SK-N-SH treated with all-trans-retinoic acid at 6 μM for 48 hours (cell line): ENCODE measurements at regions not wholly inside any gene's neighbourhood (a gene's known extent, or its start where the extent isn't known, plus 50 kb on each side); places are given as distances from the start of the nearest gene placed in this dataset.

ENCODE experiments used
- ATAC-seq: fragments of 200-7000 bp; cut with Tn5 transposase; 3 replicates; pipeline ENCODE4 v1.9.1; 2020; ENCODE audit warnings: mild to moderate bottlenecking, moderate library complexity
- ARNTL ChIP-seq: fragments of 450-650 bp; formaldehyde crosslinking; IDR thresholded peaks from 2 replicates; pipeline ENCODE4 v1.5.0; 2020; ENCODE audit warnings: low read depth, mild to moderate bottlenecking, moderate library complexity, borderline replicate concordance
- BACH2 ChIP-seq: fragments of 250-450 bp; sonication (Bioruptor Pico); IDR thresholded peaks from 2 replicates; pipeline ENCODE4 v1.9.0; 2021; ENCODE audit warnings: mild to moderate bottlenecking, borderline replicate concordance
- CSDC2 ChIP-seq: fragments of 250-450 bp; sonication (Bioruptor Pico); IDR thresholded peaks from 2 replicates; pipeline ENCODE4 v1.5.0; 2020; ENCODE audit warnings: mild to moderate bottlenecking, moderate library complexity
- ESRRG ChIP-seq: fragments of 250-450 bp; sonication (Bioruptor Pico); IDR thresholded peaks from 2 replicates; pipeline ENCODE4 v1.6.1; 2021; ENCODE audit warnings: mild to moderate bottlenecking
- GLIS3 ChIP-seq: fragments of 250-450 bp; sonication (Bioruptor Pico); IDR thresholded peaks from 2 replicates; pipeline ENCODE4 v1.5.0; 2020; ENCODE audit warnings: mild to moderate bottlenecking, moderate library complexity
- ISL1 ChIP-seq: fragments of 250-450 bp; sonication (Bioruptor Pico); IDR thresholded peaks from 2 replicates; pipeline ENCODE4 v2.1.2; 2022; ENCODE audit warnings: mild to moderate bottlenecking, moderate library complexity
- OSR1 ChIP-seq: fragments of 250-450 bp; sonication (Bioruptor Pico); IDR thresholded peaks from 2 replicates; pipeline ENCODE4 v1.8.0; 2022; ENCODE audit warnings: moderate library complexity, mild to moderate bottlenecking, inconsistent platforms
- PATZ1 ChIP-seq: fragments of 250-450 bp; sonication (Bioruptor Pico); IDR thresholded peaks from 2 replicates; pipeline ENCODE4 v1.8.0; 2020; ENCODE audit warnings: mild to moderate bottlenecking, moderate library complexity, borderline replicate concordance
- PPARA ChIP-seq: fragments of 250-450 bp; sonication (Bioruptor Pico); IDR thresholded peaks from 2 replicates; pipeline ENCODE4 v1.5.0; 2020; ENCODE audit warnings: mild to moderate bottlenecking, borderline replicate concordance
- RARB ChIP-seq: fragments of 250-450 bp; sonication (Bioruptor Pico); IDR thresholded peaks from 2 replicates; pipeline ENCODE4 v1.8.0; 2021; ENCODE audit warnings: mild to moderate bottlenecking, moderate library complexity
- SNAI2 ChIP-seq: fragments of 250-450 bp; sonication (Bioruptor Pico); IDR thresholded peaks from 2 replicates; pipeline ENCODE4 v1.5.0; 2020; ENCODE audit warnings: mild to moderate bottlenecking, moderate library complexity
- TCF4 ChIP-seq: fragments of 250-450 bp; sonication (Bioruptor Pico); IDR thresholded peaks from 2 replicates; pipeline ENCODE4 v1.8.0; 2021; ENCODE audit warnings: mild to moderate bottlenecking, moderate library complexity, borderline replicate concordance
- TOX ChIP-seq: fragments of 250-450 bp; sonication (Bioruptor Pico); IDR thresholded peaks from 2 replicates; pipeline ENCODE4 v1.8.0; 2021; ENCODE audit warnings: mild to moderate bottlenecking, moderate library complexity, borderline replicate concordance
- TSHZ2 ChIP-seq: fragments of 250-450 bp; sonication (Bioruptor Pico); IDR thresholded peaks from 2 replicates; pipeline ENCODE4 v1.5.0; 2020; ENCODE audit warnings: mild to moderate bottlenecking, moderate library complexity
- ZC3H10 ChIP-seq: fragments of 250-450 bp; sonication (Bioruptor Pico); IDR thresholded peaks from 2 replicates; pipeline ENCODE4 v1.5.1; 2021; ENCODE audit warnings: mild to moderate bottlenecking, moderate library complexity
- ZFP3 ChIP-seq: fragments of 250-450 bp; sonication (Bioruptor Pico); IDR thresholded peaks from 2 replicates; pipeline ENCODE4 v1.5.0; 2020; ENCODE audit warnings: mild to moderate bottlenecking, moderate library complexity
- ZFP30 ChIP-seq: fragments of 450-650 bp; formaldehyde crosslinking; IDR thresholded peaks from 2 replicates; pipeline ENCODE4 v1.5.0; 2022; ENCODE audit warnings: mild to moderate bottlenecking, moderate library complexity
- ZNF565 ChIP-seq: fragments of 450-650 bp; formaldehyde crosslinking; conservative IDR thresholded peaks from 2 replicates; pipeline ENCODE4 v1.5.0; 2020; ENCODE audit warnings: low read depth, mild to moderate bottlenecking, moderate library complexity
- ZNF70 ChIP-seq: fragments of 450-650 bp; formaldehyde crosslinking; IDR thresholded peaks from 2 replicates; pipeline ENCODE4 v1.5.0; 2020; ENCODE audit warnings: mild to moderate bottlenecking, moderate library complexity
- ZNF8 ChIP-seq: fragments of 450-650 bp; formaldehyde crosslinking; IDR thresholded peaks from 2 replicates; pipeline ENCODE4 v1.5.0; 2020; ENCODE audit warnings: mild to moderate bottlenecking, moderate library complexity
- TF ChIP-seq, protein P1 (sequence below): fragments of 250-450 bp; sonication (Bioruptor Pico); IDR thresholded peaks from 2 replicates; pipeline ENCODE4 v1.5.1; 2020; ENCODE audit warnings: low read depth, mild to moderate bottlenecking, moderate library complexity
- TF ChIP-seq, protein P2 (sequence below): fragments of 250-450 bp; sonication (Bioruptor Pico); IDR thresholded peaks from 2 replicates; pipeline ENCODE4 v1.5.1; 2021; ENCODE audit warnings: mild to moderate bottlenecking, moderate library complexity

DNA sequence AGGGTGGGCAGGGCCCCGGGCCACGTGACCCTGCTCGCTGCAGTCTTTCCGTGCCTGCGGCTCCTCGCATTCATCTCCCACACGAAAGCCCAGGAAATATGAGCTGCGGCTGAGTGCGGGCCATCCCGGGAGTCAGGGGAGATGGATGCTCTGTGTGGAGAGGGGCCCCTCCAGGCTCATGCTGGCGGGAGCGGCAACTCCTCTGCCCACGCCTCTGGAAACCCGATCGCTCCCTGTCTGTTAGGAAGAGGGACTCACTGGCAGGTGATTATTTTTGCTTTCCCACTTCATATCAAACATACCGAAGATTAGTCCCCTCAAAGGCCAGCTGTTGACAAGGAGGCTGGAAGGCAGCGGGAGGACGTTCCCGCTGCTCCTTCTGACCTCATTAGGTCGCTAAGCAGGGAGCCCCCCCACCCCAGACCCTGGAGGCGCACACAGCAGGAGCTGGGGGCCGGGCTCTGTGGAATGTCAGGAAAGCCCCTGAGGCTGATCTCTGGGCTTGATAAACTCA is 228.5 kb downstream of the FOXL1 start:
- TF ChIP-seq ZFP3 (CRISPR knock-in tag) (no peak), ESRRG (CRISPR knock-in tag) (no peak), OSR1 (CRISPR knock-in tag) (no peak), ZNF8 (CRISPR knock-in tag) (no peak), ISL1 (CRISPR knock-in tag) (no peak), PPARA (CRISPR knock-in tag) (no peak), TCF4 (CRISPR knock-in tag) (no peak), TSHZ2 (CRISPR knock-in tag) (no peak), ZC3H10 (no peak)
- ATAC-seq, result no peak

- TF ChIP-seq ZFP3 (CRISPR knock-in tag), result no peak
- TF ChIP-seq ZNF8 (CRISPR knock-in tag), result no peak
- no peak for TF ChIP-seq TOX (CRISPR knock-in tag)
- TF ChIP-seq SNAI2, result no peak
- no peak for TF ChIP-seq ISL1 (CRISPR knock-in tag)
- TF ChIP-seq PPARA (CRISPR knock-in tag), result no peak
- no peak for TF ChIP-seq ZFP30 (CRISPR knock-in tag)
- no peak for TF ChIP-seq ESRRG (CRISPR knock-in tag)
- no peak for TF ChIP-seq TSHZ2 (CRISPR knock-in tag)
- no peak for TF ChIP-seq RARB
- TF ChIP-seq ARNTL, result no peak
- TF ChIP-seq, protein P1, sequence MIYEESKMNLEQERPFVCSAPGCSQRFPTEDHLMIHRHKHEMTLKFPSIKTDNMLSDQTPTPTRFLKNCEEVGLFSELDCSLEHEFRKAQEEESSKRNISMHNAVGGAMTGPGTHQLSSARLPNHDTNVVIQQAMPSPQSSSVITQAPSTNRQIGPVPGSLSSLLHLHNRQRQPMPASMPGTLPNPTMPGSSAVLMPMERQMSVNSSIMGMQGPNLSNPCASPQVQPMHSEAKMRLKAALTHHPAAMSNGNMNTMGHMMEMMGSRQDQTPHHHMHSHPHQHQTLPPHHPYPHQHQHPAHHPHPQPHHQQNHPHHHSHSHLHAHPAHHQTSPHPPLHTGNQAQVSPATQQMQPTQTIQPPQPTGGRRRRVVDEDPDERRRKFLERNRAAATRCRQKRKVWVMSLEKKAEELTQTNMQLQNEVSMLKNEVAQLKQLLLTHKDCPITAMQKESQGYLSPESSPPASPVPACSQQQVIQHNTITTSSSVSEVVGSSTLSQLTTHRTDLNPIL (CRISPR knock-in tag), result no peak
- TF ChIP-seq, protein P2, sequence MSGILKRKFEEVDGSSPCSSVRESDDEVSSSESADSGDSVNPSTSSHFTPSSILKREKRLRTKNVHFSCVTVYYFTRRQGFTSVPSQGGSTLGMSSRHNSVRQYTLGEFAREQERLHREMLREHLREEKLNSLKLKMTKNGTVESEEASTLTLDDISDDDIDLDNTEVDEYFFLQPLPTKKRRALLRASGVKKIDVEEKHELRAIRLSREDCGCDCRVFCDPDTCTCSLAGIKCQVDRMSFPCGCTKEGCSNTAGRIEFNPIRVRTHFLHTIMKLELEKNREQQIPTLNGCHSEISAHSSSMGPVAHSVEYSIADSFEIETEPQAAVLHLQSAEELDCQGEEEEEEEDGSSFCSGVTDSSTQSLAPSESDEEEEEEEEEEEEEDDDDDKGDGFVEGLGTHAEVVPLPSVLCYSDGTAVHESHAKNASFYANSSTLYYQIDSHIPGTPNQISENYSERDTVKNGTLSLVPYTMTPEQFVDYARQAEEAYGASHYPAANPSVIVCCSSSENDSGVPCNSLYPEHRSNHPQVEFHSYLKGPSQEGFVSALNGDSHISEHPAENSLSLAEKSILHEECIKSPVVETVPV, result no peak
- no peak for TF ChIP-seq CSDC2 (CRISPR knock-in tag)
- no peak for TF ChIP-seq BACH2 (CRISPR knock-in tag)
- TF ChIP-seq GLIS3 (CRISPR knock-in tag), result no peak
- TF ChIP-seq ZC3H10, result no peak
- TF ChIP-seq OSR1 (CRISPR knock-in tag), result no peak
- ATAC-seq, result no peak
Observed at GRCh38 chr16:86808863-86809444, 230.6 kb downstream of the FOXL1 start.

DNA sequence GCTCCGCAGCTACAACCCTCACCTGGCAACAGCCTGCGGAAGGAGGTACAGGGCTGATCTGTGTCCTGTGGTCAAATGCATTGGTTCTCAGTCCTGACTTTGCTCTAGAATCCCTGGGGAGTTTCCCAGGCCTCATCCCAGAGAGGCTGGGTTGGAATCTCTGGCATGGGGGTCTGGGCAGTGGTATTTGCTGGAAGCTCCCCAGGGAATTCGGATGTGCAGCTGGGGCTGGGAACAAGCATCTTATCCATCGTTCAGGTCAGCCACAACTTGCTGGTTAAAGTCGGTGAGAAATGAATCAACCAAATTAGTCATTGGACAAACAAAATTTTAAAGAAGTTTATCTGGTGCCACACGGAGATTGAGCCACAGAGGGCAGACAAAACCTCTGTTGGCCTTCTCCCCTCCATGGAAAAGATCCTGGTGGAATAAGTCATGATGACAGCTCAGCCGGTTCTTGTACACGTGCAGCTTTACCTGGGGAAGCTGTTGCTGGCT is 231.2 kb downstream of the FOXL1 start:
- ATAC-seq, result no peak
- TF ChIP-seq ESRRG (CRISPR knock-in tag), result no peak
- no peak for TF ChIP-seq ZFP30 (CRISPR knock-in tag)
- no peak for TF ChIP-seq OSR1 (CRISPR knock-in tag)
- TF ChIP-seq BACH2 (CRISPR knock-in tag), result no peak
- TF ChIP-seq PPARA (CRISPR knock-in tag), result no peak
- TF ChIP-seq ISL1 (CRISPR knock-in tag), result no peak
- TF ChIP-seq ZNF70 (CRISPR knock-in tag), result no peak
- TF ChIP-seq TSHZ2 (CRISPR knock-in tag), result no peak
- TF ChIP-seq ZC3H10, result no peak
- TF ChIP-seq ZNF565 (CRISPR knock-in tag), result no peak
- no peak for TF ChIP-seq SNAI2
- TF ChIP-seq ARNTL, result no peak
- TF ChIP-seq PATZ1 (CRISPR knock-in tag), result no peak
